ENCODE measurements at regions not wholly inside any gene's neighbourhood (a gene's known extent, or its start where the extent isn't known, plus 50 kb on each side); places are given as distances from the start of the nearest gene placed in this dataset.

DNA sequence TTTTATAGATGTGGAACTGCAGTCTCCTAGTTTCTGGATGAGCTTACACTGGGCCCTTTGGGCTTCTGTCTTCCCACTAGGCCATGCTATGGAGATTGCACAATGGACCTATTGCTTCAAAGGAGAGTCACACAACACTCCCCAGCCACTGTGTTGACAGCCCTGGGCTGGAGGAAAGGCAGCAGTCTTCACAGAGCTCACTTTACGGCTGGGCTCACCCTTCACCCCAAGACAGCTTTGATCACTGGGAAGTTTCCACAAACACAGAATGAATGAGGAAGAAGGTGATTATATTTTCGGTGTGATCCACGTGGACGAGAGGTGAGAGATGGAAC lies 92.7 kb upstream of the GDF10 start:
- TF ChIP-seq, protein P1, sequence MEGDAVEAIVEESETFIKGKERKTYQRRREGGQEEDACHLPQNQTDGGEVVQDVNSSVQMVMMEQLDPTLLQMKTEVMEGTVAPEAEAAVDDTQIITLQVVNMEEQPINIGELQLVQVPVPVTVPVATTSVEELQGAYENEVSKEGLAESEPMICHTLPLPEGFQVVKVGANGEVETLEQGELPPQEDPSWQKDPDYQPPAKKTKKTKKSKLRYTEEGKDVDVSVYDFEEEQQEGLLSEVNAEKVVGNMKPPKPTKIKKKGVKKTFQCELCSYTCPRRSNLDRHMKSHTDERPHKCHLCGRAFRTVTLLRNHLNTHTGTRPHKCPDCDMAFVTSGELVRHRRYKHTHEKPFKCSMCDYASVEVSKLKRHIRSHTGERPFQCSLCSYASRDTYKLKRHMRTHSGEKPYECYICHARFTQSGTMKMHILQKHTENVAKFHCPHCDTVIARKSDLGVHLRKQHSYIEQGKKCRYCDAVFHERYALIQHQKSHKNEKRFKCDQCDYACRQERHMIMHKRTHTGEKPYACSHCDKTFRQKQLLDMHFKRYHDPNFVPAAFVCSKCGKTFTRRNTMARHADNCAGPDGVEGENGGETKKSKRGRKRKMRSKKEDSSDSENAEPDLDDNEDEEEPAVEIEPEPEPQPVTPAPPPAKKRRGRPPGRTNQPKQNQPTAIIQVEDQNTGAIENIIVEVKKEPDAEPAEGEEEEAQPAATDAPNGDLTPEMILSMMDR (IDR thresholded peaks at IDR 0.05; ENCODE audit: low read length) = no peak
- TF ChIP-seq EZH2 (IDR thresholded peaks at IDR 0.05; ENCODE audit: borderline replicate concordance, low read length) = no peak
